ENCODE measurements at regions not wholly inside any gene's neighbourhood (a gene's known extent, or its start where the extent isn't known, plus 50 kb on each side); places are given as distances from the start of the nearest gene placed in this dataset.
A peak's percentile ranks its signal among the peaks of the same experiment; 100 is the strongest.

- Histone ChIP-seq H3K27ac (ENCODE audit: low read length) (no peak overlapping the region), H2AFZ (ENCODE audit: low read depth, low read length) (no peak overlapping the region), H4K20me1 (ENCODE audit: insufficient read depth, low read length) (no peaks in the 10 kb centered on the region), H3K4me2 (ENCODE audit: low read length) (peak overlapping the region; percentile 39; the same call in 1 of the 2 replicates), H3K4me3 (ENCODE audit: low read length) (no peak overlapping the region), H3K9ac (ENCODE audit: low read length) (no peak overlapping the region), H3K9me3 (ENCODE audit: insufficient read depth, low read length) (no peaks in the 10 kb centered on the region), H3K27me3 (ENCODE audit: low read depth, low read length) (no peaks in the 10 kb centered on the region), H3K4me1 (ENCODE audit: low read length) (peaks cover 19% of the 10 kb centered on the region), H3K79me2 (ENCODE audit: low read length) (no peaks in the 10 kb centered on the region), H3K36me3 (replicated peaks; ENCODE audit: low read depth, low read length) (no peaks in the 10 kb centered on the region)
- TF ChIP-seq CTCF (IDR thresholded peaks at IDR 0.05; ENCODE audit: low read depth, low read length) (no peak), EZH2phosphoT487 (IDR thresholded peaks at IDR 0.05; ENCODE audit: low read depth) (no peak)
Observed at GRCh38 chr3:27642796-27643195, 79.3 kb downstream of the EOMES start.

DNA sequence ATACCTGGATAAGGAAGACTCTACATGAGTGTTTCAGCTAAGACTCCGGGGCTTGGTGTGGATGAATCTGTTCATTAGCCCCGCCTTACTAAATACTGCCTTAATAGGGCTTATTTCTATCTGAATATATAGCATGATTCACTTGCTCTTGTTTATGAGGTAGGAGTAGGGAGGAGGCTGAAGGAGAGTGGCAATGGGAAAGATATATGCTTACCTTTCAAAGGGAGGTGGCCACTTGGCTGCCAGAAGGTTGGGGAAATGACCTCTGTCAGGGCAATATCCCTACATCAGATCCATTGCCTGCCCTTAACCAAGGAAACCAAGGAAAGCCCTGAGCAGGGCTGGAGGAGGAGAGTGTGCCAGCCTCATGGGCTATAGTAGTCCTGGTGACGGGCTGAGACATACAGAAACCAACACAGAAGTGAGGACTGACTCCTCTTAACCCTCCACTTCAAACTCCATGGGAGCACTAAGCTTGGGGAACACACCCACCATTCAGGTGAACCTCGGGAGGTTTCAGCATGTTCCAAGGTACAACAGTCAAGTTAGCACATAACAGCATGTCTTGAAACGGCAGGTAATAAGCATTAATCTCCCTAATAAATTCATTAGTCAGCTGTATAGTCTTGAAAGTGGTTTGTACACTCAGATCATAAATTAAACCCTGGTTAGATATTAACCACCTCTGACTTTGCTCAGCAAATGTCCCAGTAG lies 80.1 kb downstream of the EOMES start:
- no peak overlapping the region for H3K27ac ChIP-seq (ENCODE audit: low read length)
- no peaks in the 10 kb centered on the region for H3K79me2 ChIP-seq (ENCODE audit: low read length)
- H3K36me3 ChIP-seq (replicated peaks; ENCODE audit: low read depth, low read length) = no peaks in the 10 kb centered on the region
- peak overlapping the region; percentile 39 for H3K4me2 ChIP-seq (ENCODE audit: low read length)
- no peaks in the 10 kb centered on the region for H4K20me1 ChIP-seq (ENCODE audit: insufficient read depth, low read length)
- H3K9me3 ChIP-seq (ENCODE audit: insufficient read depth, low read length) = no peaks in the 10 kb centered on the region
- peak overlapping the region; percentile 18; the same call in 1 of the 2 replicates for H2AFZ ChIP-seq (ENCODE audit: low read depth, low read length)
- peaks cover 19% of the 10 kb centered on the region for H3K4me1 ChIP-seq (ENCODE audit: low read length)
- no peaks in the 10 kb centered on the region for H3K27me3 ChIP-seq (ENCODE audit: low read depth, low read length)
- 0 out of 2 replicates have a peak overlapping the region, but pooled peaks have one; percentile 6 for H3K4me3 ChIP-seq (ENCODE audit: low read length)
- no peak for TF ChIP-seq CTCF (IDR thresholded peaks at IDR 0.05; ENCODE audit: low read depth, low read length)
- no peak for TF ChIP-seq EZH2phosphoT487 (IDR thresholded peaks at IDR 0.05; ENCODE audit: low read depth)
- peak overlapping the region; percentile 1; the same call in 1 of the 2 replicates for H3K9ac ChIP-seq (ENCODE audit: low read length)

GRCh38 chr3:27641271-27641800 lies 80.8 kb downstream of the EOMES start:
- Histone ChIP-seq H3K27me3 (ENCODE audit: low read depth, low read length) (no peaks in the 10 kb centered on the region), H3K4me3 (ENCODE audit: low read length) (no peak overlapping the region), H3K36me3 (replicated peaks; ENCODE audit: low read depth, low read length) (no peaks in the 10 kb centered on the region), H3K4me2 (ENCODE audit: low read length) (no peak overlapping the region), H3K9ac (ENCODE audit: low read length) (no peak overlapping the region), H2AFZ (ENCODE audit: low read depth, low read length) (no peak overlapping the region), H3K79me2 (ENCODE audit: low read length) (no peaks in the 10 kb centered on the region), H3K9me3 (ENCODE audit: insufficient read depth, low read length) (no peaks in the 10 kb centered on the region), H3K27ac (ENCODE audit: low read length) (no peak overlapping the region), H4K20me1 (ENCODE audit: insufficient read depth, low read length) (no peaks in the 10 kb centered on the region), H3K4me1 (ENCODE audit: low read length) (peaks cover 19% of the 10 kb centered on the region)
- TF ChIP-seq CTCF (IDR thresholded peaks at IDR 0.05; ENCODE audit: low read depth, low read length) = no peak
- TF ChIP-seq EZH2phosphoT487 (IDR thresholded peaks at IDR 0.05; ENCODE audit: low read depth) = no peak

DNA sequence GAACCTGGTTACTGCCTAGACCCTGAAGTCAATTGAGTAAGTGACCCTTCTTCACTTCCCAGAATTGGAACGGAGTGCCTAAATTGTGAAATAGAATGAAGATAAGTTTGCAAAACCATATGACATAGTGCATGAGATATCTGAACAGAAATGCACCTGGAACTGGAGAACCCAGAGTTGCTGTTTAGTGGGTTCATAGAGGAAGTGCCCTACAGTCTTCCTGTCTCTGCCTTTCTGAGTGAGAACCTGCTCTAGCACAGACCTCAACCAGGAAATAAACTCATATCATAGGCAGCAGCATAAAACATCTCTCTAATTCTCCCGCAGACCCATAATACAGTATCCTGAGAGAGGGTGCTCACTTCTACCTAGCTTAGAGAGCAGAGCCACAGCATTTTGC lies 82.9 kb downstream of the EOMES start:
- no peaks in the 10 kb centered on the region for H3K36me3 ChIP-seq (replicated peaks; ENCODE audit: low read depth, low read length)
- no peaks in the 10 kb centered on the region for H3K27me3 ChIP-seq (ENCODE audit: low read depth, low read length)
- no peak for TF ChIP-seq EZH2phosphoT487 (IDR thresholded peaks at IDR 0.05; ENCODE audit: low read depth)
- TF ChIP-seq CTCF (IDR thresholded peaks at IDR 0.05; ENCODE audit: low read depth, low read length) = no peak
- no peak overlapping the region for H3K9ac ChIP-seq (ENCODE audit: low read length)
- peak overlapping the region; percentile 59 for H2AFZ ChIP-seq (ENCODE audit: low read depth, low read length)
- H3K4me1 ChIP-seq (ENCODE audit: low read length) = peaks cover 19% of the 10 kb centered on the region
- no peaks in the 10 kb centered on the region for H4K20me1 ChIP-seq (ENCODE audit: insufficient read depth, low read length)
- H3K4me3 ChIP-seq (ENCODE audit: low read length) = no peak overlapping the region
- peak overlapping the region; percentile 8 for H3K4me2 ChIP-seq (ENCODE audit: low read length)
- H3K27ac ChIP-seq (ENCODE audit: low read length) = no peak overlapping the region
- no peaks in the 10 kb centered on the region for H3K79me2 ChIP-seq (ENCODE audit: low read length)
- H3K9me3 ChIP-seq (ENCODE audit: insufficient read depth, low read length) = no peaks in the 10 kb centered on the region

Measured in OCI-LY3 (cell line).